Thoracic aorta (tissue), 2 donors: ENCODE measurements at regions not wholly inside any gene's neighbourhood (a gene's known extent, or its start where the extent isn't known, plus 50 kb on each side); places are given as distances from the start of the nearest gene placed in this dataset.

Experiments used
- ATAC-seq: fragments of 150-250 bp; one replicate; pipeline ENCODE4 v1.8.0; 2017; ENCODE audit warnings: low read depth; ENCODE audit not compliant: insufficient number of reproducible peaks, low FRiP score
- DNase-seq: peaks from one replicate; pipeline ENCODE4 v3.0.0-alpha.2; 2020; ENCODE audit warnings: low spot score
- H3K27ac ChIP-seq, 2 donors: fragments of 200-600 bp; sonication (generic); 1 replicate in 1 of 2; 2 replicates in 1 of 2; pipeline ENCODE4 v1.5.1; 2016; ENCODE audit warnings: mild to moderate bottlenecking in 2 of 2, moderate library complexity in 2 of 2
- H3K27me3 ChIP-seq: fragments of 200-600 bp; sonication (generic); replicated peaks from 2 replicates; pipeline ENCODE4 v1.6.0; 2016; ENCODE audit warnings: mild to moderate bottlenecking; ENCODE audit not compliant: insufficient read depth
- H3K36me3 ChIP-seq: fragments of 200-600 bp; sonication (generic); one replicate; pipeline ENCODE4 v1.5.1; 2016
- H3K4me1 ChIP-seq, 2 donors: fragments of 200-600 bp; sonication (generic); 1 replicate in 1 of 2; 2 replicates in 1 of 2; pipeline versions ENCODE4 v1.5.1 to v1.6.0; 2016; ENCODE audit warnings: low read depth in 2 of 2, mild to moderate bottlenecking in 1 of 2; ENCODE audit not compliant: control insufficient read depth in 1 of 2
- H3K4me3 ChIP-seq: fragments of 200-600 bp; sonication (generic); 2 replicates; pipeline ENCODE4 v1.5.1; 2016; ENCODE audit warnings: mild to moderate bottlenecking
- H3K9me3 ChIP-seq: fragments of 200-600 bp; sonication (generic); 2 replicates; pipeline ENCODE4 v1.5.1; 2016
- CTCF ChIP-seq: fragments of 200-600 bp; sonication (generic); IDR thresholded peaks from one replicate; pipeline ENCODE4 v1.5.1; 2019; ENCODE audit warnings: antibody characterized with exemption

- H3K27me3 ChIP-seq, result no peaks in the 10 kb centered on the region
- DNase-seq, result no peak
- no peaks in the 10 kb centered on the region for H3K9me3 ChIP-seq
Observed at GRCh38 chr6:1231941-1232340, 80.0 kb upstream of the FOXQ1 start.

GRCh38 chr6:1230689-1231605 lies 81.0 kb upstream of the FOXQ1 start:
- no peaks in the 10 kb centered on the region for H3K9me3 ChIP-seq
- DNase-seq, result no peak
- H3K36me3 ChIP-seq, result no peaks in the 10 kb centered on the region
- H3K4me3 ChIP-seq, result no peak overlapping the region
- ATAC-seq, result no peak
- H3K4me1 ChIP-seq, result no peaks in the 10 kb centered on the region
- TF ChIP-seq CTCF, result no peak
- no peaks in the 10 kb centered on the region for H3K27me3 ChIP-seq
- H3K27ac ChIP-seq, result no peak overlapping the region

More at GRCh38 chr6:1231941-1232340, 80.0 kb upstream of the FOXQ1 start:
- Histone ChIP-seq H3K27ac (no peak overlapping the region), H3K4me1 (no peaks in the 10 kb centered on the region), H3K36me3 (no peaks in the 10 kb centered on the region), H3K4me3 (no peak overlapping the region)
- no peak for TF ChIP-seq CTCF
- no peak for ATAC-seq

GRCh38 chr6:1230281-1230680 lies 81.6 kb upstream of the FOXQ1 start:
- Histone ChIP-seq H3K4me1 (no peaks in the 10 kb centered on the region), H3K4me3 (no peak overlapping the region), H3K36me3 (no peaks in the 10 kb centered on the region), H3K27me3 (no peaks in the 10 kb centered on the region), H3K9me3 (no peaks in the 10 kb centered on the region), H3K27ac (no peak overlapping the region)
- ATAC-seq, result no peak
- no peak for DNase-seq
- no peak for TF ChIP-seq CTCF

GRCh38 chr6:1229808-1230207 lies 82.1 kb upstream of the FOXQ1 start:
- Histone ChIP-seq H3K4me1 (no peaks in the 10 kb centered on the region), H3K4me3 (no peak overlapping the region), H3K36me3 (no peaks in the 10 kb centered on the region), H3K9me3 (no peaks in the 10 kb centered on the region), H3K27me3 (no peaks in the 10 kb centered on the region), H3K27ac (no peak overlapping the region)
- DNase-seq (no peak), ATAC-seq (no peak)
- TF ChIP-seq CTCF, result no peak

- H3K4me3 ChIP-seq, result no peak overlapping the region
- no peaks in the 10 kb centered on the region for H3K9me3 ChIP-seq
- no peak for TF ChIP-seq CTCF
- DNase-seq (no peak), ATAC-seq (no peak)
- no peak overlapping the region for H3K27ac ChIP-seq
- no peaks in the 10 kb centered on the region for H3K36me3 ChIP-seq
- no peaks in the 10 kb centered on the region for H3K27me3 ChIP-seq
- no peaks in the 10 kb centered on the region for H3K4me1 ChIP-seq
Observed at GRCh38 chr6:1229301-1229700, 82.6 kb upstream of the FOXQ1 start.
